Breast epithelium (tissue), 4 donors: ENCODE measurements at regions not wholly inside any gene's neighbourhood (a gene's known extent, or its start where the extent isn't known, plus 50 kb on each side); places are given as distances from the start of the nearest gene placed in this dataset.

Source experiments
- DNase-seq, 2 donors: peaks; one replicate each; pipeline ENCODE4 v3.0.0-alpha.2; 2019; ENCODE audit warnings: low spot score in 2 of 2
- H3K27ac ChIP-seq, 2 donors: fragments of 200-600 bp; sonication (generic) in 1 of 2; one replicate each; pipeline ENCODE4 v1.5.1; 2016 to 2019; ENCODE audit warnings: mild to moderate bottlenecking in 1 of 2
- H3K27me3 ChIP-seq, 2 donors: fragments of 200-600 bp; sonication (generic) in 1 of 2; one replicate each; pipeline versions ENCODE4 v1.5.1 to v1.6.0; 2017 to 2019; ENCODE audit warnings: control low read depth in 1 of 2, mild to moderate bottlenecking in 1 of 2
- H3K36me3 ChIP-seq: fragments of 200-600 bp; one replicate; pipeline ENCODE4 v1.5.1; 2019
- H3K4me1 ChIP-seq, 2 donors: fragments of 200-600 bp; sonication (generic); one replicate each; pipeline ENCODE4 v1.5.1; 2016 to 2019; ENCODE audit warnings: control low read depth in 1 of 2
- H3K4me3 ChIP-seq, 3 donors: fragments of 200-600 bp; sonication (generic); 1 replicate in 2 of 3; 2 replicates in 1 of 3; pipeline ENCODE4 v1.5.1; 2016 to 2019; ENCODE audit warnings: mild to moderate bottlenecking in 3 of 3, moderate library complexity in 2 of 3
- H3K9me3 ChIP-seq, 2 donors: fragments of 200-600 bp; sonication (generic) in 1 of 2; one replicate each; pipeline ENCODE4 v1.5.1; 2016 to 2019; ENCODE audit warnings: control low read depth in 1 of 2
- CTCF ChIP-seq, 3 donors: fragments of 450-650 bp; IDR thresholded peaks; one replicate each; pipeline ENCODE4 v1.5.1; 2016 to 2017; ENCODE audit warnings: antibody characterized with exemption in 3 of 3, mild to moderate bottlenecking in 3 of 3, moderate library complexity in 3 of 3
- POLR2A ChIP-seq: fragments of 450-650 bp; IDR thresholded peaks from one replicate; pipeline ENCODE4 v1.6.1; 2016; ENCODE audit warnings: antibody characterized with exemption, mild to moderate bottlenecking, moderate library complexity
- POLR2AphosphoS5 ChIP-seq, 3 donors: sonication (generic); formaldehyde crosslinking; IDR thresholded peaks; one replicate each; pipeline ENCODE4 v1.6.1; 2017; ENCODE audit warnings: antibody characterized with exemption in 3 of 3
- intact Hi-C: fragments of 100-400 bp; cut with DNase I; formaldehyde crosslinking; loops from one replicate; pipeline ENCODE4 v1.15.1; 2023; ENCODE audit warnings: low total_unique reads

GRCh38 chr2:38220164-38220563 lies 144.2 kb upstream of the CYP1B1 start:
- Histone ChIP-seq H3K36me3 (no peaks in the 10 kb centered on the region), H3K27me3 (no peaks in the 10 kb centered on the region), H3K4me3 (no peak overlapping the region), H3K27ac (no peak overlapping the region), H3K4me1 (no peaks in the 10 kb centered on the region), H3K9me3 (no peaks in the 10 kb centered on the region)
- no peak for DNase-seq
- intact Hi-C loops = no loop called here
- TF ChIP-seq CTCF (IDR thresholded peaks at IDR 0.05) = no peak
- no peak for TF ChIP-seq POLR2A
- no peak for TF ChIP-seq POLR2AphosphoS5 (IDR thresholded peaks at IDR 0.05)

- H3K27ac ChIP-seq = no peak overlapping the region
- H3K36me3 ChIP-seq = no peaks in the 10 kb centered on the region
- intact Hi-C loops = no loop called here
- H3K27me3 ChIP-seq = no peaks in the 10 kb centered on the region
- no peak for DNase-seq
- TF ChIP-seq CTCF (IDR thresholded peaks at IDR 0.05) (no peak), POLR2A (no peak), POLR2AphosphoS5 (IDR thresholded peaks at IDR 0.05) (no peak)
- no peaks in the 10 kb centered on the region for H3K9me3 ChIP-seq
- no peak overlapping the region for H3K4me3 ChIP-seq
- H3K4me1 ChIP-seq = no peaks in the 10 kb centered on the region
Measured at GRCh38 chr2:38218995-38219394, 143.0 kb upstream of the CYP1B1 start.

- no peaks in the 10 kb centered on the region for H3K27me3 ChIP-seq
- H3K9me3 ChIP-seq = no peaks in the 10 kb centered on the region
- TF ChIP-seq POLR2AphosphoS5 (IDR thresholded peaks at IDR 0.05) (peak in 1 of 3 donors; percentile 59), POLR2A (no peak), CTCF (IDR thresholded peaks at IDR 0.05) (no peak)
- H3K4me3 ChIP-seq = no peak overlapping the region
- no peak for DNase-seq
- H3K4me1 ChIP-seq = no peaks in the 10 kb centered on the region
- no peaks in the 10 kb centered on the region for H3K36me3 ChIP-seq
- intact Hi-C loops = no loop called here
- H3K27ac ChIP-seq = peak overlapping the region in 1 of 2 donors; percentile 68
Measured at GRCh38 chr2:38218591-38218991, 142.6 kb upstream of the CYP1B1 start.

- H3K4me1 ChIP-seq = no peaks in the 10 kb centered on the region
- H3K27me3 ChIP-seq = no peaks in the 10 kb centered on the region
- H3K36me3 ChIP-seq = no peaks in the 10 kb centered on the region
- no peak overlapping the region for H3K4me3 ChIP-seq
- intact Hi-C loops = no loop called here
- no peak for DNase-seq
- no peaks in the 10 kb centered on the region for H3K9me3 ChIP-seq
- TF ChIP-seq POLR2A (no peak), CTCF (IDR thresholded peaks at IDR 0.05) (no peak), POLR2AphosphoS5 (IDR thresholded peaks at IDR 0.05) (no peak)
- H3K27ac ChIP-seq = no peak overlapping the region
Measured at GRCh38 chr2:38217401-38218188, 141.6 kb upstream of the CYP1B1 start.

GRCh38 chr2:38216886-38217285 lies 140.9 kb upstream of the CYP1B1 start:
- TF ChIP-seq POLR2AphosphoS5 (IDR thresholded peaks at IDR 0.05) = no peak
- no peak for TF ChIP-seq POLR2A
- no peak for TF ChIP-seq CTCF (IDR thresholded peaks at IDR 0.05)
- no peaks in the 10 kb centered on the region for H3K9me3 ChIP-seq

More at GRCh38 chr2:38216886-38217285, 140.9 kb upstream of the CYP1B1 start:
- no peaks in the 10 kb centered on the region for H3K36me3 ChIP-seq
- H3K4me1 ChIP-seq = no peaks in the 10 kb centered on the region
- intact Hi-C loops = no loop called here
- H3K27ac ChIP-seq = peak overlapping the region in 1 of 2 donors; percentile 39
- no peak for DNase-seq
- H3K4me3 ChIP-seq = no peak overlapping the region
- H3K27me3 ChIP-seq = no peaks in the 10 kb centered on the region
